GM18505 (cell line): ENCODE measurements at regions not wholly inside any gene's neighbourhood (a gene's known extent, or its start where the extent isn't known, plus 50 kb on each side); places are given as distances from the start of the nearest gene placed in this dataset.

Source experiments
- ATAC-seq: cut with Tn5 transposase; IDR thresholded peaks from one replicate; pipeline ENCODE4 v1.9.1; 2021; ENCODE audit not compliant: unreplicated experiment
- POLR2A ChIP-seq: IDR thresholded peaks from 4 replicates; pipeline ENCODE4 v1.6.1; 2011; ENCODE audit warnings: borderline replicate concordance; ENCODE audit not compliant: insufficient read depth, insufficient read length; ENCODE audit errors: extremely low read depth

DNA sequence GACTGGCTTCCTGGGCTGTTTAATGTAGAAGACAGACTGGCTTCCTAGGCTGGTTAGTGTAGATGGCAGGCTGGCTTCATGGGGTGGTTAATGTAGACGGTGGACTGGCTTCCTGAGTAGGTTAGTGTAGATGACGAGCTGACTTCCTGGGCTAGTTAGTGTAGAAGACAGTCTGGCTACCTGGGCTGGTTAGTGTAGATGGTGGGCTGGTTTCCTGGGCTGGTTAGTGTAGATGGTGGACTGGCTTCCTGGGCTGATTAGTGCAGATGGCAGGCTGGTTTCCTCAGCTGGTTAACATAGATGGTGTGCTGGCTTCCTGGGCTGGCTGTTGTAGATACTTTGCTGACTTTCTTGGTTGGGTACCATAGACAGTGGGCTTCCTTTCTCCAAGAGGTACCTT lies 122.9 kb upstream of the PPP2R2D start:
- ATAC-seq: no peak
- TF ChIP-seq POLR2A: no peak

DNA sequence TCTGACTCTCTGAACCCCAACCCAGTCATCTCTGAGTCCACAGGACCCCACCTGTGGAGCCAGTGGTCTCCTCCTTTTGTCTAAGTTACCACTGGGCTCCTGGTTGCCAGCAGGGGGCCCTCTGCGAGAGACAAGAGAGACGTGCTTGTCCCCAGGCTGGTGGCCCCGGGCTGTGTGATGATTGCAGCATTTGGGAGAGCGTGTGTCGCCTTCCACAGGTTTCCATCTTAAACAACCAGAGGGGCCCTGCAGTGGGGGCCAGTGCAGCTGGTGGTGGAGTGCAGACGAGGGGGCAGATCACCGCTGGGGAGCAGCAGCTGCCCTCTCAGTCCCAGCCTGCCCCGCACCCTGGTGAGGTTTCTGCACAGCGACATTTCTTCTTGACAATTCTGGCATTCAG lies 122.4 kb upstream of the PPP2R2D start:
- ATAC-seq: no peak
- TF ChIP-seq POLR2A: no peak

DNA sequence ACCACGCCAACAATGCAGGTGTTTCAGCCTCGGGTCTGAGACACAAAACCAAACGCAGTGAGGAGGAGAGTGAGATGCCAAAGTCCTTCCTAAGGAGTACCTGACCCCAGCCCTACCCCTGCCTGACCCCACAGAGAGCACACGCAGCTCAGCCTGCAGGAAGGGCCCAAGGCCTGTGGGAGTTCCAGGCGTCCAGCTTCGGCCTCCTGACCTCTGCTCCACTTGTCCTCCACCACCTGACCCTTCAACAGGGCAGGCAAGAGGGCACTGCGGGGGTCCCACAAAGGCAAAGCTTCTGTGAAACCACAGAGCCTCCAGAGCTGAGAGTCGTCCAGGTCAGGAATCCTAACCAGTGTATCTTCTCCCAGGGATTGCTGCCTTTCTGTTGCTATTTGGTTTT lies 122.0 kb upstream of the PPP2R2D start:
- no peak for ATAC-seq
- TF ChIP-seq POLR2A: no peak

GRCh38 chr10:131779661-131780394 lies 121.0 kb upstream of the PPP2R2D start:
- no peak for ATAC-seq
- no peak for TF ChIP-seq POLR2A

- no peak for TF ChIP-seq POLR2A
- no peak for ATAC-seq
Observed at GRCh38 chr10:131781076-131781475, 119.7 kb upstream of the PPP2R2D start.

- no peak for ATAC-seq
- no peak for TF ChIP-seq POLR2A
Observed at GRCh38 chr10:131781791-131782190, 119.0 kb upstream of the PPP2R2D start.

GRCh38 chr10:131784363-131785120 lies 116.3 kb upstream of the PPP2R2D start:
- TF ChIP-seq POLR2A: no peak
- no peak for ATAC-seq

- ATAC-seq: no peak
- TF ChIP-seq POLR2A: no peak
Observed at GRCh38 chr10:131785121-131785460, 115.7 kb upstream of the PPP2R2D start.

DNA sequence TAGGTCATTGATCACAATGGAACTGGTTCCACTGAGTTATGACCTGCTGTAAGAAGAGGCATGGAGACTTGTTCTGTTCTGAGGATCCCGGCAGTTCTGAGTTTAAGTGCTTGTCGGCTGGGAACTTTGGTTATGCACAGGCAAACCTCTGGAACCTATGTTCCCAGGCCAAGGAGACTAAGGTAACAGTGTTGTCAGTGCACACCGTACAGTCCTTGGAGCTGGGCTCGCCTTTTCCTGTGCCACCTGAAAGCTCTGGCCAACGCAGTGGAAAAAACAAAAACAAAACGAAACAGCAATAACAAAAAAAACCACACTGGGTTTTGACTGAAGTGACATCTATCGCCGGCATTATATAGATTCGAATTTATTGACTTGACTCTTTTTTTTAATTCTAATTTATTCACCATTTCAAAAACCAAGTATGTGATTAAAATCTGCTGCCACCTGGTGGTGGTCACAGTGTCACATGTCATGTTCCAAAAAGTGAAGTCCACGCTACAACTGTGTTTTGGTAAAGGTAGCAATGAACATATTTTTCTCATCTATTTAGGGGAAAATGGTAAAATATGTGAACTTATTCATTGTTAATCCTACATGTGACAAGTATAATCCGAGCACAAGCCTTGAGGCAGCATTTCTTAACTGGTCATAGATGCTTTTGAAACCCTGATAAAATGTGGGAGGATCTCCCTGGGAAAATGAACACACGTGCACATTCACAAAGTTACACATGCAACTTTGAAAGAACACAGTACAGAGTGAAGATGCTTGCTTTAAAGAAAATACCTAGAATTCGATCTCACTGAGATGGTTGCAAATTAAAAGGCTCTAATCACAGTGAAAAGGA lies 113.8 kb upstream of the PPP2R2D start:
- no peak for ATAC-seq
- TF ChIP-seq POLR2A: no peak

- no peak for TF ChIP-seq POLR2A
- no peak for ATAC-seq
Observed at GRCh38 chr10:131787961-131788360, 112.8 kb upstream of the PPP2R2D start.

DNA sequence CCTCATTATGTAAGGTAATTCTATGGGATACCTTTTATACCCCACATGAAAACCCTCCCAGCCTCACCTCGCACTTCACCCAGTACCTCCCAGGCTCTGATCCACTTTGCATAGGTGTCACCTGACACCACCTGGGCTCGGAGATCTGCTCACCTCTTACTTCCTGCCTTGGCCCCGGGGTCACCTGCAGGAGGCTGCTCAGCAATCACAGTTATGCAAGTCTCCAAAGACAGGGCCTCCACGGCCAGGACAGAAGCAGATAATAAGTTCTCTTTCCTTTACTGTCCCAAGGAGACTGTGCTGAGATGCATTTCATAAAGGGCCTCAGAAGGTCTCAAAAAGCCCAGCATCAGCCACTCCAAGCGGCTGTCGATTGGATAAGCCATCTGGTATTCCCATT lies 112.4 kb upstream of the PPP2R2D start:
- TF ChIP-seq POLR2A: no peak
- ATAC-seq: no peak

- ATAC-seq: no peak
Observed at GRCh38 chr10:131789516-131789915, 111.3 kb upstream of the PPP2R2D start.

DNA sequence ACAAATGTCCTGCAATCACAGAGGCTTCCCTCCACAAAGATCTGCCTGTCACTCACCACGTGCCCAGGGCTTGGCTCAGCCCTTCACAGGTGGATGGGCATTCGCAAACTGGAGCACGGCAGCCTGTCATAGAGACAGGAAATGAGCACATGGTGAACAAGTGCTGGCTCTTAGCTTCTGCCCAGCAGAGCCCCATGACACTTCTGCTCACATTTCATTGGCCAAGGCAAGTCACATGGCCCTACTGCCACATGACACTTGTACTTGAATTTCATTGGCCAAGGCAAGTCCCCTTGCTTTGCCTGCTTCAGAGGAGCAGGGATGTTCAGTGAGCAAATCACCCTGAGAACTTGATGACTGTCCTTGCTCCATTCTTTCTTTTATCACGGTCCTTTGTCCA lies 110.8 kb upstream of the PPP2R2D start:
- TF ChIP-seq POLR2A: no peak
- no peak for ATAC-seq

More at GRCh38 chr10:131789516-131789915, 111.3 kb upstream of the PPP2R2D start:
- TF ChIP-seq POLR2A: no peak
